Liver (tissue), 2 donors: ENCODE measurements at regions not wholly inside any gene's neighbourhood (a gene's known extent, or its start where the extent isn't known, plus 50 kb on each side); places are given as distances from the start of the nearest gene placed in this dataset.

Experiments used
- FOXA2 ChIP-seq: IDR thresholded peaks from 2 replicates; pipeline ENCODE4 v1.6.1; 2016; ENCODE audit warnings: antibody characterized with exemption
- YY1 ChIP-seq: IDR thresholded peaks from 2 replicates; pipeline ENCODE4 v1.6.1; 2016; ENCODE audit warnings: antibody characterized with exemption, mild to moderate bottlenecking
- TF ChIP-seq, protein P1 (sequence below): fragments of 150-350 bp; IDR thresholded peaks from 2 replicates; pipeline ENCODE4 v1.5.1; 2017; ENCODE audit warnings: improper control_type of control experiment, low read depth, low read length; ENCODE audit not compliant: missing input control
- TF ChIP-seq, protein P2 (sequence below): IDR thresholded peaks from 2 replicates; pipeline ENCODE4 v1.6.1; 2016; ENCODE audit warnings: antibody characterized with exemption
- TF ChIP-seq, protein P3 (sequence below): IDR thresholded peaks from 2 replicates; pipeline ENCODE4 v1.6.1; 2016; ENCODE audit warnings: antibody characterized with exemption, mild to moderate bottlenecking
- donor health status: healthy.

DNA sequence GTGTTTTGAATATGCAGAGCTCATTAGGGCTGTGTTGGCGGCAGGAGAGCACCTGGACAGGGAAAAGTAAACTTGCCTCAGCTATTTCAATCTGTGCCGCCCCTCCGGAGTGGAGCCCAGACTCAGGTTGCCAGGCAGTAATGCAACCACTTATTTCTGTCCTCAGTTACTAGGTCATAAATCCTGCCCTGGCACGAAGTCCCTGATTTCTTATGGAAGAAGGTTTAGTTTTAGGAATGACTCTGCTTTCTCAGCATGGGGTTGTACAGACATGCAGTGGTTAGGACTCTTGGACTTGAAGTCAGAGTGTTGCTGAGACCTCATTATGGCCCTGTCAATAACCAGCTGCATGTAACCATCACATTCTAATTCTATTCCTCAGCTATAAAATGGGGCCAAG is 98.3 kb upstream of the FGGY start:
- TF ChIP-seq, protein P1, sequence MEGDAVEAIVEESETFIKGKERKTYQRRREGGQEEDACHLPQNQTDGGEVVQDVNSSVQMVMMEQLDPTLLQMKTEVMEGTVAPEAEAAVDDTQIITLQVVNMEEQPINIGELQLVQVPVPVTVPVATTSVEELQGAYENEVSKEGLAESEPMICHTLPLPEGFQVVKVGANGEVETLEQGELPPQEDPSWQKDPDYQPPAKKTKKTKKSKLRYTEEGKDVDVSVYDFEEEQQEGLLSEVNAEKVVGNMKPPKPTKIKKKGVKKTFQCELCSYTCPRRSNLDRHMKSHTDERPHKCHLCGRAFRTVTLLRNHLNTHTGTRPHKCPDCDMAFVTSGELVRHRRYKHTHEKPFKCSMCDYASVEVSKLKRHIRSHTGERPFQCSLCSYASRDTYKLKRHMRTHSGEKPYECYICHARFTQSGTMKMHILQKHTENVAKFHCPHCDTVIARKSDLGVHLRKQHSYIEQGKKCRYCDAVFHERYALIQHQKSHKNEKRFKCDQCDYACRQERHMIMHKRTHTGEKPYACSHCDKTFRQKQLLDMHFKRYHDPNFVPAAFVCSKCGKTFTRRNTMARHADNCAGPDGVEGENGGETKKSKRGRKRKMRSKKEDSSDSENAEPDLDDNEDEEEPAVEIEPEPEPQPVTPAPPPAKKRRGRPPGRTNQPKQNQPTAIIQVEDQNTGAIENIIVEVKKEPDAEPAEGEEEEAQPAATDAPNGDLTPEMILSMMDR: no peak
- TF ChIP-seq FOXA2: no peak
- TF ChIP-seq YY1: no peak
- TF ChIP-seq, protein P2, sequence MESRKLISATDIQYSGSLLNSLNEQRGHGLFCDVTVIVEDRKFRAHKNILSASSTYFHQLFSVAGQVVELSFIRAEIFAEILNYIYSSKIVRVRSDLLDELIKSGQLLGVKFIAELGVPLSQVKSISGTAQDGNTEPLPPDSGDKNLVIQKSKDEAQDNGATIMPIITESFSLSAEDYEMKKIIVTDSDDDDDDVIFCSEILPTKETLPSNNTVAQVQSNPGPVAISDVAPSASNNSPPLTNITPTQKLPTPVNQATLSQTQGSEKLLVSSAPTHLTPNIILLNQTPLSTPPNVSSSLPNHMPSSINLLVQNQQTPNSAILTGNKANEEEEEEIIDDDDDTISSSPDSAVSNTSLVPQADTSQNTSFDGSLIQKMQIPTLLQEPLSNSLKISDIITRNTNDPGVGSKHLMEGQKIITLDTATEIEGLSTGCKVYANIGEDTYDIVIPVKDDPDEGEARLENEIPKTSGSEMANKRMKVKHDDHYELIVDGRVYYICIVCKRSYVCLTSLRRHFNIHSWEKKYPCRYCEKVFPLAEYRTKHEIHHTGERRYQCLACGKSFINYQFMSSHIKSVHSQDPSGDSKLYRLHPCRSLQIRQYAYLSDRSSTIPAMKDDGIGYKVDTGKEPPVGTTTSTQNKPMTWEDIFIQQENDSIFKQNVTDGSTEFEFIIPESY: no peak
- TF ChIP-seq, protein P3, sequence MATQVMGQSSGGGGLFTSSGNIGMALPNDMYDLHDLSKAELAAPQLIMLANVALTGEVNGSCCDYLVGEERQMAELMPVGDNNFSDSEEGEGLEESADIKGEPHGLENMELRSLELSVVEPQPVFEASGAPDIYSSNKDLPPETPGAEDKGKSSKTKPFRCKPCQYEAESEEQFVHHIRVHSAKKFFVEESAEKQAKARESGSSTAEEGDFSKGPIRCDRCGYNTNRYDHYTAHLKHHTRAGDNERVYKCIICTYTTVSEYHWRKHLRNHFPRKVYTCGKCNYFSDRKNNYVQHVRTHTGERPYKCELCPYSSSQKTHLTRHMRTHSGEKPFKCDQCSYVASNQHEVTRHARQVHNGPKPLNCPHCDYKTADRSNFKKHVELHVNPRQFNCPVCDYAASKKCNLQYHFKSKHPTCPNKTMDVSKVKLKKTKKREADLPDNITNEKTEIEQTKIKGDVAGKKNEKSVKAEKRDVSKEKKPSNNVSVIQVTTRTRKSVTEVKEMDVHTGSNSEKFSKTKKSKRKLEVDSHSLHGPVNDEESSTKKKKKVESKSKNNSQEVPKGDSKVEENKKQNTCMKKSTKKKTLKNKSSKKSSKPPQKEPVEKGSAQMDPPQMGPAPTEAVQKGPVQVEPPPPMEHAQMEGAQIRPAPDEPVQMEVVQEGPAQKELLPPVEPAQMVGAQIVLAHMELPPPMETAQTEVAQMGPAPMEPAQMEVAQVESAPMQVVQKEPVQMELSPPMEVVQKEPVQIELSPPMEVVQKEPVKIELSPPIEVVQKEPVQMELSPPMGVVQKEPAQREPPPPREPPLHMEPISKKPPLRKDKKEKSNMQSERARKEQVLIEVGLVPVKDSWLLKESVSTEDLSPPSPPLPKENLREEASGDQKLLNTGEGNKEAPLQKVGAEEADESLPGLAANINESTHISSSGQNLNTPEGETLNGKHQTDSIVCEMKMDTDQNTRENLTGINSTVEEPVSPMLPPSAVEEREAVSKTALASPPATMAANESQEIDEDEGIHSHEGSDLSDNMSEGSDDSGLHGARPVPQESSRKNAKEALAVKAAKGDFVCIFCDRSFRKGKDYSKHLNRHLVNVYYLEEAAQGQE: no peak
